HG03521 (cell line): ENCODE measurements at regions not wholly inside any gene's neighbourhood (a gene's known extent, or its start where the extent isn't known, plus 50 kb on each side); places are given as distances from the start of the nearest gene placed in this dataset.
A peak's percentile ranks its signal among the peaks of the same experiment; 100 is the strongest.
"Not testable (repeated sequence)": the region's sequence is repeated elsewhere in the genome, so short reads cannot be mapped to it uniquely, and the experiment has no call there.

Experiments
- ATAC-seq: cut with Tn5 transposase; IDR thresholded peaks from one replicate; pipeline ENCODE4 v1.9.1; 2021; ENCODE audit warnings: mild to moderate bottlenecking, moderate library complexity; ENCODE audit not compliant: unreplicated experiment

DNA sequence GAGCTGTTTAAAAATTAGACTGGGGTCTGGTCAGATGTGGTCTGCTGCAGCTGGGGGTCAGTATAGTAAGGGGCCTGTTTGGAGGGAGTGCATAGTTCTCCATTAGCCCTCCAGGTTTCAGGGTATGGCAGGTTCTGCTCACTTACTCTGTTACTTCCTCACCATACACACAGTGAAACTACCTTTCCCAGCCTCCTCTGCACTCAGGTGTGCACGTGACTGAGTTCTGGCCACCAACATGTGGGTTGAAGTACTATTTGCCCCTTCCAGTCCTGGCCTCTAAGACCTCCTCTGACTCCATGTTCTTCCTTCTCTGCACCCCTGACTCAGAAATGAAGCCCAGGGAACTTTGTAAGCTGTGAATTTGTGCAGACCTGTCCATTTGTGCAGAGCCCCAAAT is 190.5 kb upstream of the CLINT1 start:
- ATAC-seq = no peak

DNA sequence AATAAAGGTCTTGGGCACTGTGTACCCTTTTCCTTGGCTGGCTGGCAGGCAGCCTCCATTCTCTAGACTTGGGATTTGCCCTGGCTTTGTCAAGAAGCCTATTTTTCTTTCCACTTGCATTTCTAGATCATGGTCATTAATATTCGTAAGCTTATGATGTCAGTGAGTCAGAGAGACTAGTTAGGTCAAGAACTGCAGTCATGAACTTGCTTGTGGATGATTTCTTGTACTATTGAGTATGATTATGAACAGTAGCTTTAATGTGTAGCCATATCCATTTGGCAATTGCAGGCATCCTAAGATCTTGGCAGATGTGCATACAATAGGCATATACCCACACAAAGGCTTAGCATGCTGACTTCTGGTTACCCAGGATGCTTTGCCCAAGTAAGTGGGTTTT is 186.8 kb upstream of the CLINT1 start:
- no peak for ATAC-seq

DNA sequence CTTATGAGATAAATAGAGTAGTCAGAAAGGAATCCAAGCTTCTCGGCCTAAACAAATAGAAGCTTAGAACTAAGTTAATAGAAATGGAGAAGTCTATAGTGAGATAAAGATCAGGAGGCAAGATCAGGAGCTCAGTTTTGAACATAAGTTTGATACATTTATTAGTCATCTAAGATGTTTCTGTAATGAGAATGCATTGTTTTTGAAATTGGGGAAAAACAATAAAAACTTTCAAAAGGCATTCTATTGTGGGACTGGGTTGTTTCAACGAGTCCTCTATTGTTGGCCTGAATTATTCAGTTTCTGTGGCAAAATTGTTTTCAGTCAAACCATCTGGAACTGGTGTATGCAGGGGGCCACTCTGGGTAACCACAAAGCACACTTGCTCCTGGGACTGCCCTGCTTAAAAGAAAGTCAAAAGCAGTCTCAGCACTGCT is 181.0 kb upstream of the CLINT1 start:
- ATAC-seq = peak; percentile 81

DNA sequence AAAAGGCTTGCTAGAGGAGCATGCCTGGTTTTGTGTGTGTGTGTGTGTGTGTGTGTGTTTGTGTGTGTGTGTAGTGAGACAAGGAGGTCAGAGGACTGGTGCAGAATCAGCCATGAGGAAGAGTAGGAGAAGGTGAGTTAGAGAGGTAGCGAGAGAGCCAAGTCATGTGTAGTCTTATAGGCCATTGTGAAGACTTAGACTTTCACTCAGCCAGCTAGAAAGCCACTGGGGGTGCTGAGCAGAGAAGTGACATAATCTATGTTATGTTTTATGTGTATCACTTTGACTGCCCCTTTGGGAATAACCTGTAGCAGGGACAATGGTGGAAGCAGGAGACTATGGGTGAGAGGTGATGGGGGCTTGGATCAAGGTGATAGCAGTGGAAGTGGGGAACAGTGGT is 180.5 kb upstream of the CLINT1 start:
- peak; percentile 25 for ATAC-seq

DNA sequence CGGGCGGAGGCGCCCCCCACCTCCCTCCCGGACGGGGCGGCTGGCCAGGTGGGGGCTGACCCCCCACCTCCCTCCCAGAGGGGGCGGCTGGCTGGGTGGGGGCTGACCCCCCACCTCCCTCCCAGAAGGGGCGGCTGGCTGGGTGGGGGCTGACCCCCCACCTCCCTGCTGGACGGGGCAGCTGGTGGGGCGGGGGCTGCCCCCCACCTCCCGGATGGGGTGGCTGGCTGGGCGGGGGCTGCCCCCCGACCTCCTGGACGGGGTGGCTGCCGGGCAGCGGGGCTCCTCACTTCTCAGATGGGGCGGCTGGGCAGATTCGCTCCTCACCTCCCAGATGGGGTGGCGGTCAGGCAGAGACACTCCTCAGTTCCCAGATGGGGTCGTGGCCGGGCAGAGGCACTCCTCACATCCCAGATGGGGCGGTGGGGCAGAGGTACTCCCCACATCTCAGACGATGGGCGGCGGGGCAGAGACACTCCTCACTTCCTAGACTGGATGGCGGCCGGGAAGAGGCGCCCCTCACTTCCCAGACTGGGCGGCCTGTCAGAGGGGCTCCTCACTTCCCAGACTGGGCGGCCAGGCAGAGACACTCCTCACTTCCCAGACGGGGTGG is 178.1 kb upstream of the CLINT1 start:
- not testable (repeated sequence) for ATAC-seq

DNA sequence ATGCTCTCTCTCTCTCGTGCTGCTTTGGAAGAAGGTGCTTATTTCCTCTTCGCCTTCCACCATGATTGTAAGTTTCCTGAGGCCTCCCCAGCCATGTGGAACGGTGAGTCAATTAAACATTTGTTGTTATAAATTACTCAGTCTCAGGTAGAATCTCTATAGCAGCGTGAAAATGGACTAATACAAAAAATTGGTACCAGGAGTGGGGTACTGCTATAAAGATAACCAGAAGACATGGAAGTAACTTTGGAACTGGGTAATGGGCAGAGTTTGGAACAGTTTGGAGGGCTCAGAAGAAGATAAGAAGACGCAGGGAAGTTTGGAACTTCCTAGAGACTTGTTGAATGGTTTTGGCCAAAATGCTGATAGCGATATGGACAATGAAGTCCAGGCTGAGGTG is 175.6 kb upstream of the CLINT1 start:
- ATAC-seq = not testable (repeated sequence)

DNA sequence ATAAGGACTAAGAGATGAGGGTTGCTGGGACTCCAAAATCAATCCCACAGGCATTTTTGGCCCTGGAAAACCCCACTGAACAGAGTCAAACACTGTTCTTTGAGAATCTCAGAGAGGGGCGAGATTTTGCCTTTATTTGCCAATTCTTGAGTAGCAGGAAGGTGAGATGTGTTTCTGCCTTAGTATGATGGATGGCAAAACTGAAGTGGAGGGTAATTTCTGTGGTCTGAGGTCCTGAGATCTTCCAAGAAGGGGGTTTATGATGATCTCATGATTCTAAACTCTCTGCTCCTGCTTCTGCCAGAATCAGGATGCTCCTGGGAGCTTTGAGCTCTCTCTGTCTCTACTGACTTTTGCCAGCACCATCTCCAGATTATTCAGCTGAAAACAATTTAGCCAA is 174.8 kb upstream of the CLINT1 start:
- ATAC-seq = no peak

DNA sequence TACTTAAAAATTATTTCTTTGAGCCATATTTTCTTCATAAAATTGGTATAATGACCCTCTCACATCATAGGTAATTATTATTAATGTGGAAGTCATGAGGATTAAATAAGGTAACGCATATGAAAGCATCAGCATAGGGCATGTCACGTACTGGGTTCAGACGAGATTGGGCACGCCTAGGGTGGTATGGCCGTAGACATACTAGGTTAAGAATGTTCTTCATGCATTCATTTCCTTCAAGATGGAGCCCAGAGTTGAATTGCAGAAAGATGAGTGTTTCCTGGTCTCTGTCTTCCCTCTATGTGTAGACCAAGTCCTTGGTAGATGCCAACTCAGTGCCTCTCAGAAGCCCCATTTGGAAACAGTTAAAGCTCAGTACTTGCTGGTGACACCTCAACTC is 174.1 kb upstream of the CLINT1 start:
- ATAC-seq = no peak

DNA sequence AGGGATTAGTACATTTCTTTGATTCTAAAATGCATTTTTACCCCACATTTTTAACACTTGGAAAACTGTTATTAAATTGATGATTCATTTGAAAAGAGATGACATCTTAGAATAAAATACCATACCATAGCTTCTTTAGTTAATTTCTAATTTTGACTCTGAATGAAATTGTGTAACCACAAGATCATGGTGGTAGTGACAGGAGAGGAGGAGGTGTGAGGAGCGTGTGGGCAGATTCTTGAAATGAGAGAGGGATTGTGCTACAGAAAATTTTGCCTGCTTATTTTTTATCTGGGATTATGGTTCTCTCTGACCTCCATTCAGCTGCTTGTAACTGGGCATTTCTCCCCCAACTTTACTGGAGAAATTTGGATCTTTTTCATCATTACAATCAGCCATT is 173.3 kb upstream of the CLINT1 start:
- no peak for ATAC-seq

DNA sequence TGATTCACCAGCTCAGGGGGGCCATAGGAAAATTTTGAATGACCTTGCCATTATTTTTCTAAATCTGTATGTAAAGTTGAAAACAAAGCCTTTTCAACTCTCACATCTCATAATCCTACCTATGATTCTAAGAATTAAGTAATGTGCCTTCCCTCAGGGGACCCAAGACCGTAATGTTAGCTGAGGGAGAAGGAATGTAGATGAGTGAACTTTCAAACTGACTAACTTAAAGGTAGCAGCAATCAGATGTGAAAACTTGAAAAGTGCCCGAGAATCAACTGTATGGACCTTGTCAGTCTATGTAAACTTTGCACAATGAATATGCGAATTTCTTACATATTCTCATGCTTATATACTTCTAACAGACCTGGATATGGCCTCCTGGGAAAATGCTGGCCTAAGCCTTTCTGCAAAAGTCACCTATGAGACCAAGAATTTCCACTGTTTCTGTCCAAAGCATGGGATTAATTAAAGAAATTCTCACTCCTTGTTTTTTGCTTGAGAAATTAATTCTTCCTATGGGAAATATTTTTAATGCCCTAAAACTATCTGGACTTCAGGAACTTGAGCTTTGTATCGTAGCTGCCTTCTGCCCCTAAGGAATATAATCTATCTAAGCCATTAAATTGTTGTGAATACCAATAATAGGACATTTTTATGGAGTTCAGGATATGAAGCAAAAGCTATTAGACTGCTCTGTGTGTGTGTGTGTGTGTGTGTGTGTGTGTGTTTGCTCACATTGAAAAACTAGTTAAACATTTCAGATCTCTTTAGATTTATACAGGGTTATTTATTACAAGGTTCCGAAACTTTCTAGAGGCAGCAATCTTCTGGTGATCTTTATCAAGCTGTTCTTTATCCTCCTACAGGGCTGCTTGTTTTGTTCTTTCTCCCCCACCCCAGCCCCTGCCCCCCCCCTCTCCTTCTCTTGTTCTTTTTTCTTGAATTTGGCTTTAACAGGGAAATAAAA is 169.1 kb upstream of the CLINT1 start:
- no peak for ATAC-seq

DNA sequence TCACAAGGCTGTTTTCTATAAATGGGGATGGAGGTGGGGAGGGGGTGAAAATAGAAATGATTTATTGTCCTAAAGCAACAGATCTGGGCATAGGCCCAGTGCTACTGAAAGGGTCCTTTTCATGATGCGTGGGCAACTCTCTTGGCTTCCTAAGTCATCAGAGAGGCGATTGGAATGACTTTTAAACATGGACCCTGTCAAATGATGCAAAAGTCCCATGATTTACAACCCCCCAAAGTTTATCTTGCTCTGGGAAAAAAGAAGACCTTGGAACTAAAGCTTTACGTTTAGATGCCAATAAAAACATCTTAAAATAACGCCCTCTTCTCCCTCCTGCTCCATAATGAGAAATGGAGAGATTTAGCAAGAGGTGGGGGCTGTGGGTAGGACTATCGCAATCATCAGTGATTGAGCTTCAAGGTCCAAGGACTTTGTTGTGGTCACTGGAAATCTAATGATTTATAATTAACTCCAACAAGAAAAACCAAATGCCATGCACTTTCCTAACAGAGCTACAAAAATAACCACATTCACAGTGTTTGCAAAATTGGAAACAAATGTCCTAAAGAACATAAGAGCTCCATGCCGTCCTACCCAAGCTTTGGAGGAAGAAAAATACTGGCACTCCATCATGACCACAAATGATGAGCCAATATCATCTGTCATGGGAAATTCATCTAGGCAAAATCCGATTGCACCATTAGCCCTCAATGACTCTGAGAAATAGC is 167.5 kb upstream of the CLINT1 start:
- no peak for ATAC-seq

DNA sequence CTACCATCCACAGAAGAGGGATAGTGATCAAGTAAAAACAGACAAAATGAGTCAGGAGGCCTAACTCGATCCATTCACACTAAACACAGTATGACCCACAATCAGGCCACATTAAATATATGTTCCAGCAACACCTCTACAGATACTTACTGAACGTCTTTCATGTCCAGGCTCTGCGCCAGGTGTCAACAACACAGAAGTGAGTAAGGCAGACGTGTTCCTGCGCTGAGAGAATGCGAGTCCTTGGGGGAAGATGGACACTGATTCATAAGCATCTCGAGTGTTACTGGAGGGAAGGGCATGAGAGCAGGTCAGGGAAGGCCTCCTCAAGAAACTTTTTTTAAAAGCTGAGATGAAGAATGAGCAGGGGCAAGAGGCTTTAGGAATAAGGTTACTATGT is 164.3 kb upstream of the CLINT1 start:
- ATAC-seq = no peak

DNA sequence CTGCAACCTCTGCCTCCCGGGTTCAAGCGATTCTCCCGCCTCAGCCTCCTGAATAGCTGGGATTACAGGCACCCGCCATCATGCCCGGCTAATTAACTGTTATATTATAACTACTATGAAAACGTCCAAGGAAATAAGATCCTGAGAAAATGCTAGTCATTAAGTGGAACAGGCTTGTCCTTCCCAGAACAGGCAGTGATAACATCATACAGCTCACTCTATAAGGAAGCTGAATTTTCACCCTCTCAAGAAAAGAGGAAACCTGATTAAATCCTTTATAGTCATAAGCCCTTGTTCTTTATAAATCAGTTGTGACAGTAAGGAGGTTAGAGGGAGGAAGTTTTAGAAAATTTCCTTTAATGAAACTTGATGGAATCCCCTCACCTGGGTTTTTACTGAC is 163.9 kb upstream of the CLINT1 start:
- ATAC-seq = no peak

DNA sequence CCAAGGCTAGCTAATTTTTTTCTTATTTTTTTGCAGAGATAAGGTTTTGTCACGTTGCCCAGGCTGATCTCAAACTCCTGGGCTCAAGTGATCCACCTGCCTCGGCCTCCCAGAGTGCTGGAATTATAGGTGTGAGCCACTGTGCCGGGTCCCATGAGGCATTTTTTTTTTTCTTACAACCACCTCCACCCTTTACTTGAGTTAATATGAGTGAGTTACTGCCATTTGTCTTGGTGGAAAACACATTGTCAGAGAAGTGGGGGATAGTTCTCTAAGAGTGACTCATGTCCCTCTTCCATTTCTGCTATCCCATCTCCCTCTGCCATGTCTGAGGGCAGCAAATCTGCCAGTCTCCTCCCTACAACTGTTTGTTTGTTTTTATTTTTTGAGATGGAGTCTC is 163.4 kb upstream of the CLINT1 start:
- ATAC-seq = no peak

DNA sequence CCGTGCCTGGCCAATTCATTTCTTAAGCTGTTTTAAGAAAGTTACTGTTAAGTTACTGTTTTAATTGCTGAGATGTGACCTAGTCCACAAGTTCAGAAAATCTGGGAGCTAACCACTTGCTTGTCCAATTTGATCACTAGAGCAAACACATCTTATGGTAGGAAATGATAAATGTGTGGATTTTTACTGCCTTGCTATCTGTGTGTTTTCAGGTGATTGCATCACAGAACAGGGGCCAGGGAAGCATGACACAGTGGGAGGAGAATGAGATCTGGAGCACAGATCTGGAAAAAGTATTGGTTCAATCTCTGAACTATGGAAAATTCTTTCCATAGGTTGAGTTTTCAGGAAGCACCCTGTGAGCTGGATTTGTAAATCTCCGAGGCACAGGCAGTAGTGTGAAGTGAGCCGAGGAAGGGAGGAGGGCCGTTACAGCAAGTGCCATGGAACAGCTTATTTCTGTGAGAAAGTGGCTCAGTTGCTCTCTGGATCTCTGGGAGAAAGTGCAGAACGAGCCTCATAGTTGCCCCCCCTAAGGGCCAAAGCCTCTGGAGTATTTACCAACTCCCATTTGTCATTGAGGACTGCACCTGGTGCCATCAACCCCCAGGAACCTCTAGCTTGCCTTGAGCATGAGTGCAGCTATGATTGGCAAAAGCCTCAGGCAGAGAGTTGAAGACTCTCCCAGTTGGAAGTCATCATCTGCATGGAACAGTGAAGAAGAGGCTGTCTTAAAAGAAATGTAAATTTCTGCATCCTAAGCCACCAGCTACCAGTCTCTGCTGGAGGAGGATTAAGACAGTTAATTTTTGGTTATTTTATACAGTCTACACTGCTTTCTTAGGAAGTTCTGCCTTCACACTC is 161.8 kb upstream of the CLINT1 start:
- no peak for ATAC-seq

DNA sequence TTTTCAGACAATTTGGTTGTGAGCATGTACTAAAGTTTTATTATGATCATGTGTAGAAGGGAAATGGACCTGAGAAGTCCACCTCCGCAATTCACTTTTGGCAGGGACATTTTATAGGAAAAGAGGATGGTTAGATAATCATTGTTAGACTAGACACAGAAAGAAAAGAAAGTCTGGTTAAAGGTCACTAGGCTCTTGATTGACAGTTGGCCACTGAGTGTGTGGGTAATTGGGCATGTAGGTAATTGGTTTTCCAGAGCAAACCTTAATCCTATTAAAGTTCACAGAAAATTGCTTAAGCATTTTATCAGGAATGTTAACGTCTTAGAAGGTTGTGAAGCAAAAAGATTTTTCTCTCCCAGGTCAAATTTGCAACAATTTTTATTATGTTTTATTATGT is 158.5 kb upstream of the CLINT1 start:
- ATAC-seq = no peak

DNA sequence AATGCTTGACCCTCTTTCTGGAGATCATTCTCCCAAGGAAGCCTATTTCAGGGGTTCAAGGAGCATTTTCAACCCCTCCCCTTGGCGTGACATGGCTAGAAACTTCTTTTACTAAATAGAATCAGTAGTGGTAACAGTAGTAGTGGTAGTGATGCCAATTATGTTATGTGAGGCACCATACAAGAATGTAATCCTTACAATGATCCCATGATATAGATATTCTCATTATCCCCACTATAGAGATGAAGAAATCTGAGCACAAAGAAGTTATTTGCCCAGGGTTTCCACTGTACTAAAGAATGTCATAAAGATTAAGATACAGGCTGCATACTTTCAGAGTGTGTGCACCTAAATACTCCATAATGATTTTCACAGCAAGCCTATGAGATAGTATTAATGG is 155.4 kb upstream of the CLINT1 start:
- ATAC-seq = no peak

DNA sequence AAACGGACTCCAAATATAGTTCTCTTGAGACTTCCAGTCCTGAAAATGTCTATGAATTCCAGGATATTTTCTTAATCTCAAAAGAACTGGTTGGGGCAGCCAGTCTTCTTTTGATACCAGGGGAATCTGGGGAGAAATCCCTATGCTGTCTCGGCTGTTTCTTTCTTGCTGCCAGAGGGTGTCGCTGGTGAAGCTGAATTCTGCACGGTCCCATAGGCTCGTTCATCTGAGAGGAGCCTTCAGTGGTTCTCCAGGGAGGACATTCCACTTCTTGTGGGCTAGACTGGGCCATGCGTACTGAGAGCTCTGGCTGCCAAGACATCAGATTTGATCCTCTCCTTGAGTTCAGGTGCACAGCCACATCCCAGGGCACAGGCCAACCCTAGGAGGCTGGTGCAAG is 155.0 kb upstream of the CLINT1 start:
- no peak for ATAC-seq

DNA sequence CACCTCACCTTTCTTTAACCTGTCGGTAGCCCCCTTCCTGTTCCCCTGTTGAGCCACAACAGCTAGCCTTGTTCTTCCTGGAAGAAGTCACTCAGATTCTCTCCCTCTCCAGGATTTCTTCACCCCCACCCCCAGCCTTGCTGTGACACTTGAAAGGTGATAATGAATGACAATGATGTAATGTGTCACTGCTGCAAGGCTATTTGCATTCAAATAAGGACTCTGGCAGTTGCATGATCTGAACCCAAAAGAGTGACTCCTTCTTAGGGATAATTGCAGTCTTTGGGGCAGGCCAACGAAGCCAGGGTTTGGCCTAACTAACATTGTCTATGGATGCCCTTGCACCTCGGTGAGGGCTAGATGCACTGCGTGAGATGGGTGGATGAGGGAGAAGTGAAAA is 154.4 kb upstream of the CLINT1 start:
- ATAC-seq = no peak

DNA sequence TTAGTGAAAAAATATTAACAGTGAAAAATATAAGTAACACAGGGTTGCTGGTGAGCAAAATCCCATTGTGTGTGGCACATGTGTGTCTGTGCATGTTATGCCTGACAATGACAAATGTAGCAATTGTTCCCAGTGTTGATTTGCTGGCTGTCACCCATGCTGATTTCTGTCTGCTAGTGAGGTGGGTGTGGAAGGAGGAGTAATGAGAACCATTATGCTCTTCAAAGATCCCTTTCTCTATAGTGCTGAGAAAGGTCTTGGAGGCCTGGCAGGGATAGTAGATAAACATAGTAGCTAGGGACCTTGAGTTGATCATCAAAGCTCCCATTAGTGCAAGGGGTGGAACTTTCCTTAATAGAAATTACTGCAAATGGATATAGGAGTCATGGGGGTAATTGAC is 152.5 kb upstream of the CLINT1 start:
- no peak for ATAC-seq

DNA sequence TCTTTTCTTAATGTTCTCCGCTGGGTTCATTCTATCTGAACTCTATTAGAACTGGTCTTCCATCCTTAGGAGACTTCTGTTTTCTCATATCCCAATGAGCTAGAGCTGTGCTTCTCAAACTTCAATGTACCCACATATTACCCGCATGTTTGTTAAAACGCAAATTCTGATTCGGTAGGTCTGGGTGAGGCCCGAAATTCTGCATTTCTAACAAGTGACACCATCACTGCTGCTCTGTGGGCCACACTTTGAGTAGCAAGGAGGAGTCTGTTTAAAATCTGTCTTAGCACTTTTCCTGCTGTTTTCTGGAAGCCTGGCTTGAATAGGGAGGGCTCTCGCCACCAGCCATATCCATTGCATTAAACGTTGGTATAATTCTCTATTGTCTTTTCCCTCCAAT is 151.9 kb upstream of the CLINT1 start:
- no peak for ATAC-seq
